ENCODE measurements at regions not wholly inside any gene's neighbourhood (a gene's known extent, or its start where the extent isn't known, plus 50 kb on each side); places are given as distances from the start of the nearest gene placed in this dataset.

- no peak for TF ChIP-seq CTCF (IDR thresholded peaks at IDR 0.05)
- no peak for TF ChIP-seq POLR2A (IDR thresholded peaks at IDR 0.05)
Measured at GRCh38 chr3:79844176-79844575, 76.4 kb upstream of the ROBO1 start.
